ENCODE measurements at regions not wholly inside any gene's neighbourhood (a gene's known extent, or its start where the extent isn't known, plus 50 kb on each side); places are given as distances from the start of the nearest gene placed in this dataset.

- no peaks in the 10 kb centered on the region for H3K27me3 ChIP-seq
- no peak overlapping the region for H3K27ac ChIP-seq
- intact Hi-C loops (cut with DNase I; ENCODE audit: low total_unique reads): no loop called here
- H3K9me3 ChIP-seq: no peaks in the 10 kb centered on the region
- peaks cover 9 to 17% of the 10 kb centered on the region in 2 donors for H3K4me1 ChIP-seq
- TF ChIP-seq POLR2A (IDR thresholded peaks at IDR 0.05) (no peak), CTCF (IDR thresholded peaks at IDR 0.05) (no peak)
- H3K4me3 ChIP-seq: no peak overlapping the region
- DNase-seq: no peak
- no peaks in the 10 kb centered on the region for H3K36me3 ChIP-seq
These were observed 135.3 kb upstream of the SLC1A4 start for GRCh38 chr2:64853894-64854293.

DNA sequence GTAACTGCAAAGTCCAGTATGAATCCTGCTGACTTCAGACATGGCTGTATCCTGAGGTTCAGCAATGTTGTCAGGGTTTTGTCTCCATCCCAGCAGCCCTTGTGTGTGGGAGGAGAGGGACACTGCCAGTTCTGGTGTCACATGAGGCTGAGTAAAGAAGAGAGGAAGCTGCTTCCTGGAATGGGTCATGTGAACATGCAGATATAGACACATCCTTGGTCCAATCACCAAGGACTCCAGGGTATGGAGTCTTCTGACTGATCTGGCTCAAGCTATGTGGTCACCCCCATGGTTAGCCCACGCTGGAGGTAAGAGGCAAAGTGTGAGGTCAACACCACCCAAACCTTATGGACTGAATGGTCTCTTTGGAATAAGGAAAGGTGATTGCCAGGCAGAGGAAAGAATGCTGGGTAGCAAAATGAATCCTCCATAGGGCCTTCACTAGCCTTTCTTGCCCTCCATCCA lies 134.4 kb upstream of the SLC1A4 start:
- Histone ChIP-seq H3K9me3 (no peaks in the 10 kb centered on the region), H3K27me3 (no peaks in the 10 kb centered on the region), H3K27ac (no peak overlapping the region), H3K4me3 (no peak overlapping the region), H3K36me3 (no peaks in the 10 kb centered on the region), H3K4me1 (peaks cover 9 to 17% of the 10 kb centered on the region in 2 donors)
- no peak for TF ChIP-seq CTCF (IDR thresholded peaks at IDR 0.05)
- TF ChIP-seq POLR2A (IDR thresholded peaks at IDR 0.05): no peak
- DNase-seq: peak in 1 of 2 donors; percentile 55
- intact Hi-C loops (cut with DNase I; ENCODE audit: low total_unique reads): loop anchor here (5.0 kb wide), 1 partner anchor 333 kb away; the partner anchor contains the start of gene AFTPH

GRCh38 chr2:64857581-64858471 lies 131.4 kb upstream of the SLC1A4 start:
- Histone ChIP-seq H3K4me1 (peaks cover 9 to 17% of the 10 kb centered on the region in 2 donors), H3K9me3 (no peaks in the 10 kb centered on the region), H3K27me3 (no peaks in the 10 kb centered on the region), H3K4me3 (no peak overlapping the region), H3K27ac (peak overlapping the region; percentile 87 to 96), H3K36me3 (no peaks in the 10 kb centered on the region)
- DNase-seq: peak; percentile 72 to 79
- no peak for TF ChIP-seq CTCF (IDR thresholded peaks at IDR 0.05)
- no peak for TF ChIP-seq POLR2A (IDR thresholded peaks at IDR 0.05)
- intact Hi-C loops (cut with DNase I; ENCODE audit: low total_unique reads): loop anchor here (5.0 kb wide), 1 partner anchor 336 kb away; the partner anchor contains the start of gene AFTPH

DNA sequence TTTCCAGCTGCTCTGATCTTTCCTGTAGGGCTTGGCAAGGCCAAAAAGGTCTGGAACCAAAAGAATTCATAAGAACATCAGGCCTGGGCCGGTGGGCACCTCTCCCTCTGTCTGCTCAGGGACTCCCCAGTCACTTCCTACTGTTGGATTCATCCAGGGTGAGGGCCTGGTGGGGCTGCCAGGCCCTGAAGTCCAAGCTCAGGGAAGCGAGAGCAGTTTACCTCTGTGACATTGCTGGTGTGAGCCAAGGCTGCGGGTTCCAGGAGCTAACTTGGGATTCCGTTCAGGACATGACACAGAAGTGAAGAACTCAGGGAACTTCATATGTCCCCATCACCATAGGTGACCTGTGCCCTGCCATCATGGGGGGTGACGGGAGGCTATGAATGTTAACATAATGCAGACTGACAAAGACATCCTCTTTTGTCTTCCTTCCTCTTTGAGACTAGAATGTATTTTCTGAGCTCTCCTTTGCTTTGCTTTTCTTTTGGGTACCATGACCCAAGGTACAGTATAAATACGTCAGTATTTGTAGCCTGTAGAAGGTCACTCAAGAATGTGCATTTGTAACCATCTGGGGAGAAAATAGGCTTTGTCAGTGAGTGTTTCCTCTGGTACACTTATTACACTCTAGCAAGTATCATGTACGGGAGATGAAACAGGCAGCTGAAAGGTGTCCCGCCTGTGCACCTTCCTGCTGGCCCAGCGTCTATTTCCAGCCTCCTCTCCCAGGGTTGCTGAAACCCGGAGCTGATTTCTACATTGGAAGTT lies 130.5 kb upstream of the SLC1A4 start:
- Histone ChIP-seq H3K27ac (peak overlapping the region; percentile 87 to 96), H3K36me3 (no peaks in the 10 kb centered on the region), H3K4me3 (peak overlapping the region; percentile 17 to 48), H3K4me1 (peaks cover 9 to 17% of the 10 kb centered on the region in 2 donors), H3K9me3 (no peaks in the 10 kb centered on the region), H3K27me3 (no peaks in the 10 kb centered on the region)
- intact Hi-C loops (cut with DNase I; ENCODE audit: low total_unique reads): loop anchor here (5.0 kb wide), 1 partner anchor 336 kb away; the partner anchor contains the start of gene AFTPH
- TF ChIP-seq CTCF (IDR thresholded peaks at IDR 0.05): no peak
- no peak for TF ChIP-seq POLR2A (IDR thresholded peaks at IDR 0.05)
- DNase-seq: no peak
